B cell (primary cell): ENCODE measurements at regions not wholly inside any gene's neighbourhood (a gene's known extent, or its start where the extent isn't known, plus 50 kb on each side); places are given as distances from the start of the nearest gene placed in this dataset.

Experiments used
- ATAC-seq: fragments of 200-7000 bp; cut with Tn5 transposase; one replicate; pipeline ENCODE4 v1.10.0; 2021; ENCODE audit warnings: low read depth, mild to moderate bottlenecking, moderate number of reproducible peaks, moderate library complexity
- CTCF ChIA-PET: fragments of 350-600 bp; sonication (Branson Sonifier 250); formaldehyde crosslinking; loops from one replicate; lab custom pipeline; 2021; ENCODE audit warnings: antibody characterized with exemption, inconsistent platforms; lab: Charles Lee
- POLR2A ChIA-PET: fragments of 350-600 bp; sonication (Branson Sonifier 250); formaldehyde crosslinking; loops from one replicate; lab custom pipeline; 2021; ENCODE audit warnings: antibody characterized with exemption; lab: Charles Lee
- DNase-seq: peaks from one replicate; pipeline ENCODE4 v3.0.0; 2013
- H2AFZ ChIP-seq: 2 replicates; pipeline ENCODE4 v1.6.1; 2012; ENCODE audit warnings: mild to moderate bottlenecking, low read depth, low read length; ENCODE audit not compliant: insufficient read depth, poor library complexity, severe bottlenecking
- H3K27ac ChIP-seq, 2 donors: 1 replicate in 1 of 2; 2 replicates in 1 of 2; pipeline ENCODE4 v1.5.1; 2012 to 2013; ENCODE audit warnings: low read length in 2 of 2, mild to moderate bottlenecking in 2 of 2, moderate library complexity in 1 of 2
- H3K27me3 ChIP-seq, 4 experiments: fragments of 200-600 bp in 1 of 4; sonication (generic) in 1 of 4; replicated peaks in 1 of 4; 1 replicate in 2 of 4; 2 replicates in 2 of 4; pipeline versions ENCODE4 v1.6.1 to v1.7.0; 2013 to 2016; ENCODE audit warnings: low read length in 3 of 4, mild to moderate bottlenecking in 2 of 4, mixed read lengths in 1 of 4, moderate library complexity in 1 of 4; ENCODE audit not compliant: insufficient read depth in 4 of 4, control insufficient read depth in 3 of 4; ENCODE audit errors: control extremely low read depth in 1 of 4
- H3K36me3 ChIP-seq, 2 experiments: replicated peaks in 1 of 2; 1 replicate in 1 of 2; 2 replicates in 1 of 2; pipeline versions ENCODE4 v1.6.1 to v1.7.1; 2013; ENCODE audit warnings: low read length in 1 of 2; ENCODE audit not compliant: insufficient read depth in 2 of 2, control insufficient read depth in 1 of 2; ENCODE audit errors: control extremely low read depth in 1 of 2, extremely low read depth in 1 of 2
- H3K4me1 ChIP-seq, 2 donors: fragments of 200-600 bp in 1 of 2; sonication (generic) in 1 of 2; 1 replicate in 1 of 2; 2 replicates in 1 of 2; pipeline versions ENCODE4 v1.5.1 to v1.6.1; 2013 to 2017; ENCODE audit warnings: low read length in 2 of 2; ENCODE audit not compliant: control insufficient read depth in 2 of 2, insufficient read depth in 2 of 2
- H3K4me2 ChIP-seq: replicated peaks from 2 replicates; pipeline ENCODE3; 2012; ENCODE audit warnings: mild to moderate bottlenecking, low read depth, low read length; ENCODE audit not compliant: poor library complexity, severe bottlenecking
- H3K4me3 ChIP-seq, 5 experiments: fragments of 200-600 bp in 1 of 5; sonication (generic) in 1 of 5; 1 replicate in 3 of 5; 2 replicates in 2 of 5; pipeline versions ENCODE4 v1.5.1 to v1.7.0; 2011 to 2016; ENCODE audit warnings: low read length in 4 of 5, mild to moderate bottlenecking in 4 of 5, low read depth in 2 of 5, control low read depth in 1 of 5, moderate library complexity in 1 of 5; ENCODE audit not compliant: insufficient read depth in 1 of 5; ENCODE audit errors: control extremely low read depth in 1 of 5, extremely low read depth in 1 of 5
- H3K79me2 ChIP-seq: fragments of 200-600 bp; sonication (generic); one replicate; pipeline ENCODE4 v1.6.0; 2016; ENCODE audit warnings: low read length; ENCODE audit not compliant: control insufficient read depth, insufficient read depth
- H3K9ac ChIP-seq: fragments of 200-600 bp; sonication (generic); 2 replicates; pipeline ENCODE4 v1.6.1; 2017; ENCODE audit warnings: mild to moderate bottlenecking, low read length, moderate library complexity
- H3K9me3 ChIP-seq, 3 donors: one replicate each; pipeline versions ENCODE4 v1.6.1 to v1.7.1; 2013; ENCODE audit warnings: low read length in 2 of 3; ENCODE audit not compliant: control insufficient read depth in 2 of 3, insufficient read depth in 1 of 3; ENCODE audit errors: control extremely low read depth in 1 of 3
- H4K20me1 ChIP-seq: 2 replicates; pipeline ENCODE4 v1.6.0; 2012; ENCODE audit warnings: mild to moderate bottlenecking, low read length; ENCODE audit not compliant: insufficient read depth, control insufficient read depth, poor library complexity, severe bottlenecking
- H3K27ac Mint-ChIP-seq: one replicate; pipeline ENCODE4 v1.8.0; 2021; ENCODE audit warnings: mixed read lengths
- H3K27me3 Mint-ChIP-seq: one replicate; pipeline ENCODE4 v1.8.0; 2021; ENCODE audit warnings: mixed read lengths
- H3K4me1 Mint-ChIP-seq: one replicate; pipeline ENCODE4 v1.8.0; 2021; ENCODE audit warnings: mixed read lengths
- H3K4me3 Mint-ChIP-seq: one replicate; pipeline ENCODE4 v1.8.0; 2021; ENCODE audit warnings: mixed read lengths
- H3K9me3 Mint-ChIP-seq: one replicate; pipeline ENCODE4 v1.8.0; 2022; ENCODE audit warnings: mixed read lengths; ENCODE audit not compliant: insufficient read depth
- EZH2 ChIP-seq: IDR thresholded peaks from 2 replicates; pipeline ENCODE4 v1.6.1; 2012; ENCODE audit warnings: borderline replicate concordance, low read depth, mild to moderate bottlenecking, moderate library complexity, low read length; ENCODE audit not compliant: insufficient read depth, poor library complexity, severe bottlenecking
- whole genome bisulfite sequencing: methylation state at CpG from one replicate; pipeline ENCODE4 v1.1.5; 2013; ENCODE audit warnings: missing lambda C conversion rate; ENCODE audit not compliant: insufficient coverage; 5-methylcytosine and 5-hydroxymethylcytosine counted together
- intact Hi-C: fragments of 100-400 bp; cut with micrococcal nuclease; formaldehyde crosslinking; loops from one replicate; pipeline ENCODE4 v1.10.0; 2022
- TF ChIP-seq, protein P1 (sequence below): fragments of 200-600 bp; IDR thresholded peaks from one replicate; pipeline ENCODE4 v1.8.0; 2022; ENCODE audit warnings: antibody characterized with exemption, mild to moderate bottlenecking

DNA sequence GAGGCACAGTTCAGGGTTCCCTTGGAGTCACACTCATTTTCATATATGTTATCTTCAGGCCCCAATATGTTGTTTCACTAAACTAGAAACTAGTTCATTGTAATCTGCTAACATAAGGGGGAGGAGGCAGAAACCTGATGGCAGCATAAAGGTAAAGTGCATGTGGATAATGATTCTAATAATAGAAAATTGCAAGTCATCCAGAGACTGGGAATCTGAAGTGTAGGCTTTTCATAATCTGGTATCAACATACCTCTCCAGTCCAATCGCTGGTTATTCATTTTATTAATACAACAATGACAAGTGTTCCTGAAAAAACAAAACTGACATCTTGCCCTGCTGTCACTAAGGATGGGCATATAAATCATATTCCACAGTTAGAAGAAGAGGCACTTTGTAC lies 326.3 kb upstream of the ZNF804A start:
- H4K20me1 ChIP-seq, result no peaks in the 10 kb centered on the region
- Mint-ChIP-seq H3K4me3 (no peak overlapping the region), H3K27me3 (no peaks in the 10 kb centered on the region), H3K9me3 (no peaks in the 10 kb centered on the region), H3K4me1 (no peaks in the 10 kb centered on the region), H3K27ac (no peak overlapping the region)
- H3K4me3 ChIP-seq, result no peak overlapping the region
- TF ChIP-seq, protein P1, sequence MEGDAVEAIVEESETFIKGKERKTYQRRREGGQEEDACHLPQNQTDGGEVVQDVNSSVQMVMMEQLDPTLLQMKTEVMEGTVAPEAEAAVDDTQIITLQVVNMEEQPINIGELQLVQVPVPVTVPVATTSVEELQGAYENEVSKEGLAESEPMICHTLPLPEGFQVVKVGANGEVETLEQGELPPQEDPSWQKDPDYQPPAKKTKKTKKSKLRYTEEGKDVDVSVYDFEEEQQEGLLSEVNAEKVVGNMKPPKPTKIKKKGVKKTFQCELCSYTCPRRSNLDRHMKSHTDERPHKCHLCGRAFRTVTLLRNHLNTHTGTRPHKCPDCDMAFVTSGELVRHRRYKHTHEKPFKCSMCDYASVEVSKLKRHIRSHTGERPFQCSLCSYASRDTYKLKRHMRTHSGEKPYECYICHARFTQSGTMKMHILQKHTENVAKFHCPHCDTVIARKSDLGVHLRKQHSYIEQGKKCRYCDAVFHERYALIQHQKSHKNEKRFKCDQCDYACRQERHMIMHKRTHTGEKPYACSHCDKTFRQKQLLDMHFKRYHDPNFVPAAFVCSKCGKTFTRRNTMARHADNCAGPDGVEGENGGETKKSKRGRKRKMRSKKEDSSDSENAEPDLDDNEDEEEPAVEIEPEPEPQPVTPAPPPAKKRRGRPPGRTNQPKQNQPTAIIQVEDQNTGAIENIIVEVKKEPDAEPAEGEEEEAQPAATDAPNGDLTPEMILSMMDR, result no peak
- no peak for TF ChIP-seq EZH2
- no peak overlapping the region for H3K9ac ChIP-seq
- no CpG with 5 or more reads among the region's 1 CpG for WGBS
- H2AFZ ChIP-seq, result no peak overlapping the region
- CTCF ChIA-PET, result no interaction called here
- DNase-seq (no peak), ATAC-seq (no peak)
- POLR2A ChIA-PET, result no interaction called here
- no peaks in the 10 kb centered on the region for H3K27me3 ChIP-seq
- H3K9me3 ChIP-seq, result no peaks in the 10 kb centered on the region
- H3K79me2 ChIP-seq, result no peaks in the 10 kb centered on the region
- no peaks in the 10 kb centered on the region for H3K36me3 ChIP-seq
- H3K27ac ChIP-seq, result no peak overlapping the region
- intact Hi-C loops, result no loop called here
- H3K4me2 ChIP-seq, result no peak overlapping the region
- no peaks in the 10 kb centered on the region for H3K4me1 ChIP-seq

- H3K4me2 ChIP-seq, result no peak overlapping the region
- intact Hi-C loops, result no loop called here
- no peaks in the 10 kb centered on the region for H3K36me3 ChIP-seq
- no peaks in the 10 kb centered on the region for H3K79me2 ChIP-seq
- Mint-ChIP-seq H3K4me3 (no peak overlapping the region), H3K27ac (no peak overlapping the region), H3K4me1 (no peaks in the 10 kb centered on the region), H3K9me3 (no peaks in the 10 kb centered on the region), H3K27me3 (no peaks in the 10 kb centered on the region)
- no peaks in the 10 kb centered on the region for H3K27me3 ChIP-seq
- H3K9ac ChIP-seq, result no peak overlapping the region
- CTCF ChIA-PET, result no interaction called here
- H3K9me3 ChIP-seq, result no peaks in the 10 kb centered on the region
- H4K20me1 ChIP-seq, result no peaks in the 10 kb centered on the region
- TF ChIP-seq, protein P1, result no peak
- TF ChIP-seq EZH2, result no peak
- DNase-seq (no peak), ATAC-seq (no peak)
- H3K27ac ChIP-seq, result no peak overlapping the region
- H3K4me1 ChIP-seq, result no peaks in the 10 kb centered on the region
- WGBS, result 78% methylated on average over 1 of the region's 2 CpGs
- H3K4me3 ChIP-seq, result no peak overlapping the region
- POLR2A ChIA-PET, result no interaction called here
- no peak overlapping the region for H2AFZ ChIP-seq
These were observed 303.5 kb upstream of the ZNF804A start for GRCh38 chr2:184294831-184295230.
